GM20000 (cell line): ENCODE measurements at regions not wholly inside any gene's neighbourhood (a gene's known extent, or its start where the extent isn't known, plus 50 kb on each side); places are given as distances from the start of the nearest gene placed in this dataset.

Source experiments
- DNase-seq: peaks from one replicate; pipeline ENCODE4 v3.0.0; 2012; ENCODE audit warnings: low spot score
- TF ChIP-seq, protein P1 (sequence below): IDR thresholded peaks from 2 replicates; pipeline ENCODE4 v1.5.1; 2012; ENCODE audit warnings: mild to moderate bottlenecking, control low read depth; ENCODE audit errors: extremely low read depth, missing control alignments

DNA sequence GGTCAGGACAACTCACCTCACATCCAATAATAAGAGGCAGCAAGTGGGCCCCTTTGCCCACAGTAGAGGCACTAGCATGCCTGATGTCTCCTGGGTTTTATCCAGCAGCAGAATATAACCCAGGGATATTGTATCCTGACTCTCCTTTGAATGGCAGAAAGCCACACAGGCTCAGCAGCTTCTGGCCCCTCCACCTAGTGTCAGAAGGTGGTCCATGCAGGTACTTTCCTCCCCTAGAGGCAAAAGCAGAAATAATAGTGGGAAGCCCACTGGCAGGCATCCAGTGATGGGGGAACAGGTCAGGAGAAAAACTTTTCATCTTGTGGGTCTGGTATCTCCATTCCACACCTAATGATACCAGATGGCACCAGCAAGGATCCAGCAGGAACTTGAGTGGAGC lies 75.5 kb upstream of the IRS4 start:
- DNase-seq: no peak
- TF ChIP-seq, protein P1, sequence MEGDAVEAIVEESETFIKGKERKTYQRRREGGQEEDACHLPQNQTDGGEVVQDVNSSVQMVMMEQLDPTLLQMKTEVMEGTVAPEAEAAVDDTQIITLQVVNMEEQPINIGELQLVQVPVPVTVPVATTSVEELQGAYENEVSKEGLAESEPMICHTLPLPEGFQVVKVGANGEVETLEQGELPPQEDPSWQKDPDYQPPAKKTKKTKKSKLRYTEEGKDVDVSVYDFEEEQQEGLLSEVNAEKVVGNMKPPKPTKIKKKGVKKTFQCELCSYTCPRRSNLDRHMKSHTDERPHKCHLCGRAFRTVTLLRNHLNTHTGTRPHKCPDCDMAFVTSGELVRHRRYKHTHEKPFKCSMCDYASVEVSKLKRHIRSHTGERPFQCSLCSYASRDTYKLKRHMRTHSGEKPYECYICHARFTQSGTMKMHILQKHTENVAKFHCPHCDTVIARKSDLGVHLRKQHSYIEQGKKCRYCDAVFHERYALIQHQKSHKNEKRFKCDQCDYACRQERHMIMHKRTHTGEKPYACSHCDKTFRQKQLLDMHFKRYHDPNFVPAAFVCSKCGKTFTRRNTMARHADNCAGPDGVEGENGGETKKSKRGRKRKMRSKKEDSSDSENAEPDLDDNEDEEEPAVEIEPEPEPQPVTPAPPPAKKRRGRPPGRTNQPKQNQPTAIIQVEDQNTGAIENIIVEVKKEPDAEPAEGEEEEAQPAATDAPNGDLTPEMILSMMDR: no peak

DNA sequence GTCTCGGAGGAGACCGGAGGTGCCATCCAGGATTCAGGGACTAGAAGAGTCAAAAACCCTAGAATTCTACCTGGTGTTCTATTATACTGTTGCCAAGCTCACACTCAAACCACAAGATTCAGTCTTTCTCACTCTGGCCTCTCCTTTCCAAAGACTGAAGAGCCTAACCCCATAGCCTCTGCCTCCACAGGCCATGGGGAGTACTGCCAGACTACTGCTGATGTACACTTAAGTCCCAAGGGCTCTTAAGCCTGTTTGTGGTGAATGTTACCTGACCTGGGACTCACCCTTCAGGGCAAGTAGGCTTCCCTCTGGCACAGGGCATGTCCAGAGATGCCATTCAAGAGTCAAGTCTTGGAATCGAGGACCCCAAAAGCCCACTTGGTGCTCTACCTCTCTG lies 58.9 kb upstream of the IRS4 start:
- TF ChIP-seq, protein P1: no peak
- DNase-seq: no peak
